ENCODE measurements at regions not wholly inside any gene's neighbourhood (a gene's known extent, or its start where the extent isn't known, plus 50 kb on each side); places are given as distances from the start of the nearest gene placed in this dataset.

- TF ChIP-seq CTCF (conservative IDR thresholded peaks at IDR 0.05 in 1 of 2, IDR thresholded peaks at IDR 0.05 in 1 of 2; ENCODE audit: extremely low read depth in 1 of 2, insufficient read depth in 1 of 2, low read depth in 1 of 2, low read length in 2 of 2) (no peak), EZH2 (IDR thresholded peaks at IDR 0.05; ENCODE audit: borderline replicate concordance, low read length) (no peak)
These were observed 98.7 kb downstream of the PLEKHG1 start for GRCh38 chr6:150698391-150698790.

Measured in mammary epithelial cell (primary cell).